ENCODE measurements at regions not wholly inside any gene's neighbourhood (a gene's known extent, or its start where the extent isn't known, plus 50 kb on each side); places are given as distances from the start of the nearest gene placed in this dataset.

DNA sequence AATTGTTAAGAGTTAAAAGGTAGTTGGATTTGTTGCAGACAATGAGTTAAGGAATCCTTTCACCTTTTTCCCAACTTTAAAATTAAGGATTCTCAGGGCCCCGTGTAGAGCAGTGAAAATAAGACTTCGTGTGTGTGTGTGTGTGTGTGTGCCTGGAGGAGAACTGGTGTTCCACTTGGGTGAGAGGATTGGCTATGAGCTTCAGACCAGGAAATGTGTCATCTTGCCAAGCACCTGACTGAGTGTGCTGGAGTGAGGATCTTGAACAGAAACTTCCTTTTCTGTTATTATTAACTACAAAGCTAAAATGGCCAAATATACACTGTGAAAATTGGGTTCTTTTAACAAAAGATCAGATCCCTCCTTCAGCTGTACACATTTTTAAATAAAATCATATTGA is 113.1 kb upstream of the VCX2 start:
- no peak for TF ChIP-seq POLR2AphosphoS5 (IDR thresholded peaks at IDR 0.05)
- TF ChIP-seq, protein P1, sequence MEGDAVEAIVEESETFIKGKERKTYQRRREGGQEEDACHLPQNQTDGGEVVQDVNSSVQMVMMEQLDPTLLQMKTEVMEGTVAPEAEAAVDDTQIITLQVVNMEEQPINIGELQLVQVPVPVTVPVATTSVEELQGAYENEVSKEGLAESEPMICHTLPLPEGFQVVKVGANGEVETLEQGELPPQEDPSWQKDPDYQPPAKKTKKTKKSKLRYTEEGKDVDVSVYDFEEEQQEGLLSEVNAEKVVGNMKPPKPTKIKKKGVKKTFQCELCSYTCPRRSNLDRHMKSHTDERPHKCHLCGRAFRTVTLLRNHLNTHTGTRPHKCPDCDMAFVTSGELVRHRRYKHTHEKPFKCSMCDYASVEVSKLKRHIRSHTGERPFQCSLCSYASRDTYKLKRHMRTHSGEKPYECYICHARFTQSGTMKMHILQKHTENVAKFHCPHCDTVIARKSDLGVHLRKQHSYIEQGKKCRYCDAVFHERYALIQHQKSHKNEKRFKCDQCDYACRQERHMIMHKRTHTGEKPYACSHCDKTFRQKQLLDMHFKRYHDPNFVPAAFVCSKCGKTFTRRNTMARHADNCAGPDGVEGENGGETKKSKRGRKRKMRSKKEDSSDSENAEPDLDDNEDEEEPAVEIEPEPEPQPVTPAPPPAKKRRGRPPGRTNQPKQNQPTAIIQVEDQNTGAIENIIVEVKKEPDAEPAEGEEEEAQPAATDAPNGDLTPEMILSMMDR (IDR thresholded peaks at IDR 0.05): no peak

Measured in upper lobe of left lung (tissue), 4 donors.